ENCODE measurements at regions not wholly inside any gene's neighbourhood (a gene's known extent, or its start where the extent isn't known, plus 50 kb on each side); places are given as distances from the start of the nearest gene placed in this dataset.

GRCh38 chr14:66231820-66232219 is 254.4 kb upstream of the CCDC196 start:
- H3K9me3 Mint-ChIP-seq: peaks cover 10% of the 10 kb centered on the region
- H3K27ac Mint-ChIP-seq: no peak overlapping the region
- H3K36me3 Mint-ChIP-seq: peaks cover 4% of the 10 kb centered on the region
- no peak for DNase-seq
- H3K27me3 Mint-ChIP-seq: peaks cover 21% of the 10 kb centered on the region
- no peak overlapping the region for H3K4me3 Mint-ChIP-seq
- H3K4me1 Mint-ChIP-seq: peaks cover 6% of the 10 kb centered on the region

GRCh38 chr14:66233591-66233990 is 252.6 kb upstream of the CCDC196 start:
- no peak overlapping the region for H3K4me3 Mint-ChIP-seq
- no peak overlapping the region for H3K27ac Mint-ChIP-seq
- peaks cover 21% of the 10 kb centered on the region for H3K27me3 Mint-ChIP-seq
- peaks cover 3% of the 10 kb centered on the region for H3K36me3 Mint-ChIP-seq
- H3K4me1 Mint-ChIP-seq: peaks cover 1% of the 10 kb centered on the region
- no peak for DNase-seq
- H3K9me3 Mint-ChIP-seq: peaks cover 2% of the 10 kb centered on the region

GRCh38 chr14:66234411-66234810 is 251.8 kb upstream of the CCDC196 start:
- no peaks in the 10 kb centered on the region for H3K4me1 Mint-ChIP-seq
- peaks cover 2% of the 10 kb centered on the region for H3K9me3 Mint-ChIP-seq
- H3K4me3 Mint-ChIP-seq: no peak overlapping the region
- peaks cover 22% of the 10 kb centered on the region for H3K27me3 Mint-ChIP-seq
- no peak overlapping the region for H3K27ac Mint-ChIP-seq
- peaks cover 3% of the 10 kb centered on the region for H3K36me3 Mint-ChIP-seq
- no peak for DNase-seq

DNA sequence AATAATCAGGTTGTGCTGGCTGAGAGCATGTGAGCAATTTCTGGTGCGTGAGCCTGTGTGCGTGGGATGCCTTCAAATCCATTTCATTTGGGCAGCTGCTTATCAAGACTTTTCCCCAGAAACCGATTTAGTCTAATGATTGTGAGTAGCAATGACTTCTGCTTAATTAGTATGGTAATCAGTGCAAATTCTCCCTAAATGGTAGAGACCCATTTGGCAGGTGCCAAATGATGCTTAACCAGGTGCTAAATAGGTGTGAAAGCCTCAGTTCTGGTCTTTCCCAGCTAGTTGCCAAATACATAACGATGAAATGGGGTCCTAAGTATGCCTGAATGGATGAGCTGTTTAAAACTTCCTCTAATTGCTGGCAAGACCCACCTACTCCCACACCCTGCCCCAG is 248.4 kb upstream of the CCDC196 start:
- Mint-ChIP-seq H3K4me1 (no peaks in the 10 kb centered on the region), H3K9me3 (no peaks in the 10 kb centered on the region), H3K36me3 (no peaks in the 10 kb centered on the region), H3K27me3 (peaks cover 12% of the 10 kb centered on the region), H3K4me3 (no peak overlapping the region), H3K27ac (no peak overlapping the region)
- DNase-seq: no peak

- no peak overlapping the region for H3K27ac Mint-ChIP-seq
- no peak for DNase-seq
- peaks cover 4% of the 10 kb centered on the region for H3K27me3 Mint-ChIP-seq
- no peaks in the 10 kb centered on the region for H3K4me1 Mint-ChIP-seq
- no peak overlapping the region for H3K4me3 Mint-ChIP-seq
- H3K36me3 Mint-ChIP-seq: no peaks in the 10 kb centered on the region
- H3K9me3 Mint-ChIP-seq: no peaks in the 10 kb centered on the region
Observed at GRCh38 chr14:66238969-66239368, 247.2 kb upstream of the CCDC196 start.

- Mint-ChIP-seq H3K27ac (no peak overlapping the region), H3K4me3 (no peak overlapping the region), H3K36me3 (no peaks in the 10 kb centered on the region), H3K9me3 (no peaks in the 10 kb centered on the region), H3K4me1 (no peaks in the 10 kb centered on the region), H3K27me3 (peaks cover 4% of the 10 kb centered on the region)
- no peak for DNase-seq
Observed at GRCh38 chr14:66239589-66239988, 246.6 kb upstream of the CCDC196 start.

- Mint-ChIP-seq H3K4me3 (no peak overlapping the region), H3K36me3 (no peaks in the 10 kb centered on the region), H3K27ac (no peak overlapping the region), H3K27me3 (peaks cover 4% of the 10 kb centered on the region), H3K9me3 (no peaks in the 10 kb centered on the region), H3K4me1 (no peaks in the 10 kb centered on the region)
- DNase-seq: no peak
Observed at GRCh38 chr14:66240105-66240504, 246.1 kb upstream of the CCDC196 start.

DNA sequence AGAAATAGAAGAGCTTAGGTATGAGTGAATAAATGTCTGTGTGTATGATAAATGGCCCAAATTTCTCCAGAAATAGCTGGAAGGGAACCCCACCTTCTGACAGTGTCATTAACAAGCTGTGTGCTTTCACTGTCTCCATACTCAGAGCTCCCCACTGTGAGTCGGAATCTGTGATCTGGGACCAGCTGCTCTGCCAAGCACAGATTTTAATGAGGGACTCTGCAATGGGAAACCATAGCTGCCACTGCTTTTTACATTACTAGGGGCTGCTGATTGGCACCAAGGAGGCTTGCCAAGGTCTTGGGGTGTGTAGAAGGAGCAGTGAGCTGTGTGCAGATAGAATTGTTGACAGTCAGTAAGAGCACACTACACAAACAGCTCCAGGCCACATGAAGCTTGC is 244.2 kb upstream of the CCDC196 start:
- H3K4me1 Mint-ChIP-seq: no peaks in the 10 kb centered on the region
- H3K9me3 Mint-ChIP-seq: no peaks in the 10 kb centered on the region
- no peak overlapping the region for H3K27ac Mint-ChIP-seq
- H3K4me3 Mint-ChIP-seq: no peak overlapping the region
- H3K36me3 Mint-ChIP-seq: no peaks in the 10 kb centered on the region
- peaks cover 4% of the 10 kb centered on the region for H3K27me3 Mint-ChIP-seq
- DNase-seq: no peak

GRCh38 chr14:66244834-66245233 is 241.3 kb upstream of the CCDC196 start:
- Mint-ChIP-seq H3K4me3 (no peak overlapping the region), H3K27me3 (no peaks in the 10 kb centered on the region), H3K27ac (no peak overlapping the region), H3K4me1 (no peaks in the 10 kb centered on the region), H3K36me3 (no peaks in the 10 kb centered on the region), H3K9me3 (no peaks in the 10 kb centered on the region)
- no peak for DNase-seq

DNA sequence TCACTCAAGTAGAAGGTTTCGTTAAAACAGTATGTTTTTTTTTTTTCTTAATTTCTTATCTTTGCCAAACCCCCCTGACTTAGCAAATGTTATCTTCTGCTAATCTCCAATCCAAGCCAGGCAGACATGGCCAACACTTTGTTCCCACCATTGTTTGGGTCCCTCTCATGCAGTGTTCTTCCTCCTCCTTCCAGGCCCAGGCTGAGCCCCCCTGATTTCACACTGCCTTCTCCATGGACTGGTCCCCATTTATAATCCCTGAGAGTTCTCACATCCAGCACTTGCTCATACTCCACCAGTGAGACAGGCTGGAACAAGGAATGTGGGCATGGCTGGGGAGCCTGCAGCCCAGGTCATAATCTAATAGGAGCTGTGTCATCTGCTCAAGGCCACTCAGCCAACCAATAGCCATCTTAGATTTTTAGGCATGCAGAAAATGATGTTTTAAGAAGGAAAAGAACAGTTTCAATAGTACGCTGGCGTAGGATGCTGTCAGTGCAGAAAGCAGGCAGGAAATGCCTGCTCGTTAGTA is 238.4 kb upstream of the CCDC196 start:
- H3K27me3 Mint-ChIP-seq: no peaks in the 10 kb centered on the region

GRCh38 chr14:66248256-66248655 is 237.9 kb upstream of the CCDC196 start:
- DNase-seq: no peak
- Mint-ChIP-seq H3K27ac (no peak overlapping the region), H3K9me3 (no peaks in the 10 kb centered on the region), H3K4me3 (no peak overlapping the region), H3K4me1 (no peaks in the 10 kb centered on the region), H3K36me3 (no peaks in the 10 kb centered on the region), H3K27me3 (no peaks in the 10 kb centered on the region)

More for the DNA sequence above, 238.4 kb upstream of the CCDC196 start:
- Mint-ChIP-seq H3K4me3 (no peak overlapping the region), H3K36me3 (no peaks in the 10 kb centered on the region), H3K9me3 (no peaks in the 10 kb centered on the region), H3K4me1 (no peaks in the 10 kb centered on the region), H3K27ac (no peak overlapping the region)
- DNase-seq: no peak

- Mint-ChIP-seq H3K4me3 (no peak overlapping the region), H3K9me3 (no peaks in the 10 kb centered on the region), H3K27ac (no peak overlapping the region), H3K4me1 (no peaks in the 10 kb centered on the region), H3K27me3 (no peaks in the 10 kb centered on the region), H3K36me3 (no peaks in the 10 kb centered on the region)
- DNase-seq: no peak
Observed at GRCh38 chr14:66249544-66249943, 236.6 kb upstream of the CCDC196 start.

DNA sequence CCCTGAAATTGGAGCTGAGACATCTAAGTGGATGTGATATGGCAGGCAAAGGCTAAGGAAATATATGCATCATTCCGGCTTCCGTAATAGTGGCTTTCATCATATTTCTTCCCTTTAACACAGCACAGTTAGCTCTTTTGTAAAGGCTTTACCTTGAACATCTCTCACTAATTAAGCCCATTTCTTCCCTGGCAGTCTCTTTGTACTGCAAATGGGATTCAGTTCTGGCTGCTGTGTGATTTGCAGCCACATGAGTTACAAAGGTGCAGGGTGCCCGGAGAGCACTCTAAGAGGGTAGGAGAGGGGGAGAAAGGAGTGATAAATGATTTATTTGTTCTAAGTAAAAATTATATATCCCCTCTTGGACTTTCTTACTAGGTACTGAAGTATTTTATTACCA is 232.1 kb upstream of the CCDC196 start:
- no peaks in the 10 kb centered on the region for H3K36me3 Mint-ChIP-seq
- no peak overlapping the region for H3K27ac Mint-ChIP-seq
- H3K4me1 Mint-ChIP-seq: no peaks in the 10 kb centered on the region
- DNase-seq: no peak
- H3K4me3 Mint-ChIP-seq: no peak overlapping the region
- no peaks in the 10 kb centered on the region for H3K9me3 Mint-ChIP-seq
- H3K27me3 Mint-ChIP-seq: no peaks in the 10 kb centered on the region

DNA sequence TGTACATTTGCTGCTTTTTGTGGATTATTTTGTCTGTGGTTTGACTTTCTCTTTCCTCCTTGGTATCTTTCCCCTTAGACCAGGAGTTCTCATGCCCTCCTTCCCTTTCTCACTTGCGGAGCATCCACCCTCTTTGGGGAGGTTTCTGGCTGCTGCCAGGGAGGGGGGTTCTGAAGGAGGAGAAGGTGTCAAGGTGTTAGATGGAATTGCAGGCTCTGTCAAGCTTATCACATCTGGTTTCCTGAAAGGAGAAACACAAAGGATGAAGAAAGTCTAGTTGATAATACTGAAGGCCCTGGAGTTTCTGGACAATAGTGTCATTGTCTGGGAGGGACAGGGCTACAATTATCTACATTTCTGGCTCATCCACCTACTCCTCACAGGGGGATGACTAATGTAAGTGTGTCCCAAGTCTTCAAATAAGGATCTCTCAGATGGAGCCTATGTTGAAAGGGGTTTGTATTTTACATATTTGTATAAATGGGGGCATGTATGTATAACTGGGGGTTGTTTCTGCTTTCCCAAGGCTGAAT is 217.3 kb upstream of the CCDC196 start:
- no peaks in the 10 kb centered on the region for H3K36me3 Mint-ChIP-seq
- H3K27me3 Mint-ChIP-seq: peaks cover 4% of the 10 kb centered on the region
- H3K27ac Mint-ChIP-seq: no peak overlapping the region

GRCh38 chr14:66272221-66272620 is 213.9 kb upstream of the CCDC196 start:
- no peaks in the 10 kb centered on the region for H3K9me3 Mint-ChIP-seq
- H3K27me3 Mint-ChIP-seq: peaks cover 4% of the 10 kb centered on the region
- no peaks in the 10 kb centered on the region for H3K36me3 Mint-ChIP-seq
- no peak overlapping the region for H3K27ac Mint-ChIP-seq
- H3K4me1 Mint-ChIP-seq: no peaks in the 10 kb centered on the region
- H3K4me3 Mint-ChIP-seq: no peak overlapping the region
- no peak for DNase-seq

More for the DNA sequence above, 217.3 kb upstream of the CCDC196 start:
- Mint-ChIP-seq H3K9me3 (no peaks in the 10 kb centered on the region), H3K4me1 (no peaks in the 10 kb centered on the region), H3K4me3 (no peak overlapping the region)
- DNase-seq: no peak

GRCh38 chr14:66273261-66273832 is 212.8 kb upstream of the CCDC196 start:
- Mint-ChIP-seq H3K4me3 (no peak overlapping the region), H3K27ac (no peak overlapping the region), H3K9me3 (no peaks in the 10 kb centered on the region), H3K27me3 (peaks cover 4% of the 10 kb centered on the region), H3K4me1 (no peaks in the 10 kb centered on the region), H3K36me3 (peaks cover 2% of the 10 kb centered on the region)
- no peak for DNase-seq

All from activated naive CD8-positive, alpha-beta T cell treated with anti-CD3 and anti-CD28 coated beads for 36 hours (primary cell).